ENCODE measurements at regions not wholly inside any gene's neighbourhood (a gene's known extent, or its start where the extent isn't known, plus 50 kb on each side); places are given as distances from the start of the nearest gene placed in this dataset.
"Not testable (repeated sequence)": the region's sequence is repeated elsewhere in the genome, so short reads cannot be mapped to it uniquely, and the experiment has no call there.

DNA sequence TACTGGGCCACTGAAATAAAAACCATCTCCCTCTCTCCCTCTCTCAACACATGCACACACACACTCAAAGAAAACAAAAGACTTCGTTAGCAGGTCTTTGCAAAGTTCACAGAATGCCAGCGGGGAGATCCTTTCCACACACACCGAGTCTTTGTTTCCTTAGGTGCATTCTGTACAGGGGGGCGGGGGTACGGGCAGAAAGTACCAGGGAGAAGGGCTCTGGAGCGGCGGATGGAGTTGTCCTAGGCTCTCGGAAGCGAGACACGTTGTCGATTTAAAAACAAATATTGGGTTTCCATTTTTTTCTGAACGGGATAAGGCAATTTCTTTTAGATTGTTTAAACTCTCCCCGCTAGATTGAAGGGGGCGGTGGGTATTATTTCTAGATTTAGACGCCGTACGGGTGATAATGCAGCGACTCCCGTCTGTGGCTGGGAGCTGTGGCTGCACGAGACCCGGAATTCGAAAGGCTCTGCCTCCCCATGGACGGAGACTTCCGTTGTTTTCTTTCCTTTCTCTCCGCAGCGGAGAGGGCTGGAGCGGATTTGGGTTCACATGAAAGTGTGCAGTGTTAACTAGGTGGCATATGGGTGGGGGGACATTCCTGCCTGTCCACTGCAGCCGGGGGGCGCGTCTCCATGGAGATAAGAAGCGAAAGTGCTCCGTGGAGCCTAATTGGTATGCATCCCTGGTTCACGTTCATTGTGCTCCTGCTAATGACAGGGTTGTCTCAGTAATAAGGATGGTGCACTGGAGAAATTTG is 357.9 kb downstream of the TEX29 start:
- TF ChIP-seq, protein P1, sequence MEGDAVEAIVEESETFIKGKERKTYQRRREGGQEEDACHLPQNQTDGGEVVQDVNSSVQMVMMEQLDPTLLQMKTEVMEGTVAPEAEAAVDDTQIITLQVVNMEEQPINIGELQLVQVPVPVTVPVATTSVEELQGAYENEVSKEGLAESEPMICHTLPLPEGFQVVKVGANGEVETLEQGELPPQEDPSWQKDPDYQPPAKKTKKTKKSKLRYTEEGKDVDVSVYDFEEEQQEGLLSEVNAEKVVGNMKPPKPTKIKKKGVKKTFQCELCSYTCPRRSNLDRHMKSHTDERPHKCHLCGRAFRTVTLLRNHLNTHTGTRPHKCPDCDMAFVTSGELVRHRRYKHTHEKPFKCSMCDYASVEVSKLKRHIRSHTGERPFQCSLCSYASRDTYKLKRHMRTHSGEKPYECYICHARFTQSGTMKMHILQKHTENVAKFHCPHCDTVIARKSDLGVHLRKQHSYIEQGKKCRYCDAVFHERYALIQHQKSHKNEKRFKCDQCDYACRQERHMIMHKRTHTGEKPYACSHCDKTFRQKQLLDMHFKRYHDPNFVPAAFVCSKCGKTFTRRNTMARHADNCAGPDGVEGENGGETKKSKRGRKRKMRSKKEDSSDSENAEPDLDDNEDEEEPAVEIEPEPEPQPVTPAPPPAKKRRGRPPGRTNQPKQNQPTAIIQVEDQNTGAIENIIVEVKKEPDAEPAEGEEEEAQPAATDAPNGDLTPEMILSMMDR (IDR thresholded peaks at IDR 0.05) = not testable (repeated sequence)
- TF ChIP-seq, protein P2, sequence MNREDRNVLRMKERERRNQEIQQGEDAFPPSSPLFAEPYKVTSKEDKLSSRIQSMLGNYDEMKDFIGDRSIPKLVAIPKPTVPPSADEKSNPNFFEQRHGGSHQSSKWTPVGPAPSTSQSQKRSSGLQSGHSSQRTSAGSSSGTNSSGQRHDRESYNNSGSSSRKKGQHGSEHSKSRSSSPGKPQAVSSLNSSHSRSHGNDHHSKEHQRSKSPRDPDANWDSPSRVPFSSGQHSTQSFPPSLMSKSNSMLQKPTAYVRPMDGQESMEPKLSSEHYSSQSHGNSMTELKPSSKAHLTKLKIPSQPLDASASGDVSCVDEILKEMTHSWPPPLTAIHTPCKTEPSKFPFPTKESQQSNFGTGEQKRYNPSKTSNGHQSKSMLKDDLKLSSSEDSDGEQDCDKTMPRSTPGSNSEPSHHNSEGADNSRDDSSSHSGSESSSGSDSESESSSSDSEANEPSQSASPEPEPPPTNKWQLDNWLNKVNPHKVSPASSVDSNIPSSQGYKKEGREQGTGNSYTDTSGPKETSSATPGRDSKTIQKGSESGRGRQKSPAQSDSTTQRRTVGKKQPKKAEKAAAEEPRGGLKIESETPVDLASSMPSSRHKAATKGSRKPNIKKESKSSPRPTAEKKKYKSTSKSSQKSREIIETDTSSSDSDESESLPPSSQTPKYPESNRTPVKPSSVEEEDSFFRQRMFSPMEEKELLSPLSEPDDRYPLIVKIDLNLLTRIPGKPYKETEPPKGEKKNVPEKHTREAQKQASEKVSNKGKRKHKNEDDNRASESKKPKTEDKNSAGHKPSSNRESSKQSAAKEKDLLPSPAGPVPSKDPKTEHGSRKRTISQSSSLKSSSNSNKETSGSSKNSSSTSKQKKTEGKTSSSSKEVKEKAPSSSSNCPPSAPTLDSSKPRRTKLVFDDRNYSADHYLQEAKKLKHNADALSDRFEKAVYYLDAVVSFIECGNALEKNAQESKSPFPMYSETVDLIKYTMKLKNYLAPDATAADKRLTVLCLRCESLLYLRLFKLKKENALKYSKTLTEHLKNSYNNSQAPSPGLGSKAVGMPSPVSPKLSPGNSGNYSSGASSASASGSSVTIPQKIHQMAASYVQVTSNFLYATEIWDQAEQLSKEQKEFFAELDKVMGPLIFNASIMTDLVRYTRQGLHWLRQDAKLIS (CRISPR knock-in tag; IDR thresholded peaks at IDR 0.05; ENCODE audit: borderline replicate concordance) = not testable (repeated sequence)
- TF ChIP-seq, protein P3, sequence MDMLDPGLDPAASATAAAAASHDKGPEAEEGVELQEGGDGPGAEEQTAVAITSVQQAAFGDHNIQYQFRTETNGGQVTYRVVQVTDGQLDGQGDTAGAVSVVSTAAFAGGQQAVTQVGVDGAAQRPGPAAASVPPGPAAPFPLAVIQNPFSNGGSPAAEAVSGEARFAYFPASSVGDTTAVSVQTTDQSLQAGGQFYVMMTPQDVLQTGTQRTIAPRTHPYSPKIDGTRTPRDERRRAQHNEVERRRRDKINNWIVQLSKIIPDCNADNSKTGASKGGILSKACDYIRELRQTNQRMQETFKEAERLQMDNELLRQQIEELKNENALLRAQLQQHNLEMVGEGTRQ (CRISPR knock-in tag; IDR thresholded peaks at IDR 0.05) = not testable (repeated sequence)
- not testable (repeated sequence) for TF ChIP-seq MYBL2 (CRISPR knock-in tag; IDR thresholded peaks at IDR 0.05); SMAD4 (CRISPR knock-in tag; IDR thresholded peaks at IDR 0.05); RORB (CRISPR knock-in tag; IDR thresholded peaks at IDR 0.05); ETV6 (CRISPR knock-in tag; IDR thresholded peaks at IDR 0.05); SP1 (CRISPR knock-in tag; conservative IDR thresholded peaks at IDR 0.05); ZNF219 (CRISPR knock-in tag; IDR thresholded peaks at IDR 0.05; ENCODE audit: borderline replicate concordance); ELF4 (CRISPR knock-in tag; IDR thresholded peaks at IDR 0.05; ENCODE audit: low read depth); RELA (CRISPR knock-in tag; IDR thresholded peaks at IDR 0.05; ENCODE audit: borderline replicate concordance)
- TF ChIP-seq, protein P4, sequence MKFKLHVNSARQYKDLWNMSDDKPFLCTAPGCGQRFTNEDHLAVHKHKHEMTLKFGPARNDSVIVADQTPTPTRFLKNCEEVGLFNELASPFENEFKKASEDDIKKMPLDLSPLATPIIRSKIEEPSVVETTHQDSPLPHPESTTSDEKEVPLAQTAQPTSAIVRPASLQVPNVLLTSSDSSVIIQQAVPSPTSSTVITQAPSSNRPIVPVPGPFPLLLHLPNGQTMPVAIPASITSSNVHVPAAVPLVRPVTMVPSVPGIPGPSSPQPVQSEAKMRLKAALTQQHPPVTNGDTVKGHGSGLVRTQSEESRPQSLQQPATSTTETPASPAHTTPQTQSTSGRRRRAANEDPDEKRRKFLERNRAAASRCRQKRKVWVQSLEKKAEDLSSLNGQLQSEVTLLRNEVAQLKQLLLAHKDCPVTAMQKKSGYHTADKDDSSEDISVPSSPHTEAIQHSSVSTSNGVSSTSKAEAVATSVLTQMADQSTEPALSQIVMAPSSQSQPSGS (CRISPR knock-in tag; IDR thresholded peaks at IDR 0.05; ENCODE audit: borderline replicate concordance, low read depth) = not testable (repeated sequence)
- TF ChIP-seq, protein P5, sequence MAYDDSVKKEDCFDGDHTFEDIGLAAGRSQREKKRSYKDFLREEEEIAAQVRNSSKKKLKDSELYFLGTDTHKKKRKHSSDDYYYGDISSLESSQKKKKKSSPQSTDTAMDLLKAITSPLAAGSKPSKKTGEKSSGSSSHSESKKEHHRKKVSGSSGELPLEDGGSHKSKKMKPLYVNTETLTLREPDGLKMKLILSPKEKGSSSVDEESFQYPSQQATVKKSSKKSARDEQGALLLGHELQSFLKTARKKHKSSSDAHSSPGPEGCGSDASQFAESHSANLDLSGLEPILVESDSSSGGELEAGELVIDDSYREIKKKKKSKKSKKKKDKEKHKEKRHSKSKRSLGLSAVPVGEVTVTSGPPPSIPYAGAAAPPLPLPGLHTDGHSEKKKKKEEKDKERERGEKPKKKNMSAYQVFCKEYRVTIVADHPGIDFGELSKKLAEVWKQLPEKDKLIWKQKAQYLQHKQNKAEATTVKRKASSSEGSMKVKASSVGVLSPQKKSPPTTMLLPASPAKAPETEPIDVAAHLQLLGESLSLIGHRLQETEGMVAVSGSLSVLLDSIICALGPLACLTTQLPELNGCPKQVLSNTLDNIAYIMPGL (CRISPR knock-in tag; IDR thresholded peaks at IDR 0.05) = not testable (repeated sequence)
- TF ChIP-seq, protein P6, sequence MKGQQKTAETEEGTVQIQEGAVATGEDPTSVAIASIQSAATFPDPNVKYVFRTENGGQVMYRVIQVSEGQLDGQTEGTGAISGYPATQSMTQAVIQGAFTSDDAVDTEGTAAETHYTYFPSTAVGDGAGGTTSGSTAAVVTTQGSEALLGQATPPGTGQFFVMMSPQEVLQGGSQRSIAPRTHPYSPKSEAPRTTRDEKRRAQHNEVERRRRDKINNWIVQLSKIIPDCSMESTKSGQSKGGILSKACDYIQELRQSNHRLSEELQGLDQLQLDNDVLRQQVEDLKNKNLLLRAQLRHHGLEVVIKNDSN (CRISPR knock-in tag; IDR thresholded peaks at IDR 0.05) = not testable (repeated sequence)

All from WTC11 (cell line).